Thymus (tissue), 11 donors: ENCODE measurements at regions not wholly inside any gene's neighbourhood (a gene's known extent, or its start where the extent isn't known, plus 50 kb on each side); places are given as distances from the start of the nearest gene placed in this dataset.

Experiments
- DNase-seq, 9 donors: peaks; one replicate each; pipeline ENCODE4 v3.0.0-alpha.2; 2013; ENCODE audit warnings: low spot score in 9 of 9, low read depth in 6 of 9, missing footprints in 1 of 9
- H3K27ac ChIP-seq, 2 donors: one replicate each; pipeline ENCODE4 v1.5.1; 2013; ENCODE audit warnings: control low read depth in 1 of 2, low read depth in 1 of 2, low read length in 1 of 2, mild to moderate bottlenecking in 1 of 2, moderate library complexity in 1 of 2
- H3K27me3 ChIP-seq, 2 donors: one replicate each; pipeline ENCODE4 v1.5.1; 2013; ENCODE audit warnings: low read length in 1 of 2; ENCODE audit not compliant: control insufficient read depth in 2 of 2, insufficient read depth in 1 of 2
- H3K36me3 ChIP-seq, 2 donors: one replicate each; pipeline ENCODE4 v1.5.1; 2013; ENCODE audit warnings: low read length in 1 of 2, mild to moderate bottlenecking in 1 of 2, moderate library complexity in 1 of 2; ENCODE audit not compliant: control insufficient read depth in 2 of 2, insufficient read depth in 2 of 2
- H3K4me1 ChIP-seq, 2 donors: one replicate each; pipeline ENCODE4 v1.5.1; 2013; ENCODE audit warnings: low read length in 2 of 2; ENCODE audit not compliant: control insufficient read depth in 2 of 2, insufficient read depth in 2 of 2
- H3K4me3 ChIP-seq, 2 donors: one replicate each; pipeline ENCODE4 v1.5.1; 2013; ENCODE audit warnings: low read length in 2 of 2, control low read depth in 1 of 2, mild to moderate bottlenecking in 1 of 2
- H3K9me3 ChIP-seq, 2 donors: one replicate each; pipeline ENCODE4 v1.5.1; 2013; ENCODE audit warnings: low read length in 1 of 2, mild to moderate bottlenecking in 1 of 2; ENCODE audit not compliant: control insufficient read depth in 2 of 2, insufficient read depth in 1 of 2
- WGBS: extraction: QIAGEN DNeasy Blood & Tissue Kit; methylation state at CpG from one replicate; pipeline ENCODE4 v1.1.7; 2013; 5-methylcytosine and 5-hydroxymethylcytosine counted together
- donor health status: healthy.

DNA sequence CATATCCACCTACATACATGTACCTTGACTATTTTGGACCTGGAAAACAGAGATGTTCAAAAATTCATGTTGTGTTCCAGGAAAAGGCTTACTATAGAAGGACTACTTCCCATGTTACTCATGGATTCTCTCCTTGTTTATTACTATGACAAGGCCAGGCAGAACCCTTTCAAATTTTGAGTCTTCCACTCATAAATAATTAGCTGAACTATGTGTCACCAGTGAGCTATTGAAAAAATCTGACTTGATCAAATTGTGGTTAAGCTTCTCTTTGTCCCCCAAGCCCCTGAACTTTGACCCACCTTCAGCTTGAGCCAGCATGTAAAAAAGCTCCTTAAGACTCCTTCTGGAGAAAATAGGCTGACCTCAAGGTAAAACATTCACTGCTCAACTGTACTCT, 1142.8 kb upstream of the EYS start:
- H3K27ac ChIP-seq = no peak overlapping the region
- no peaks in the 10 kb centered on the region for H3K4me1 ChIP-seq
- no peak overlapping the region for H3K4me3 ChIP-seq
- H3K27me3 ChIP-seq = no peaks in the 10 kb centered on the region
- no peaks in the 10 kb centered on the region for H3K36me3 ChIP-seq
- no peaks in the 10 kb centered on the region for H3K9me3 ChIP-seq
- DNase-seq = no peak

DNA sequence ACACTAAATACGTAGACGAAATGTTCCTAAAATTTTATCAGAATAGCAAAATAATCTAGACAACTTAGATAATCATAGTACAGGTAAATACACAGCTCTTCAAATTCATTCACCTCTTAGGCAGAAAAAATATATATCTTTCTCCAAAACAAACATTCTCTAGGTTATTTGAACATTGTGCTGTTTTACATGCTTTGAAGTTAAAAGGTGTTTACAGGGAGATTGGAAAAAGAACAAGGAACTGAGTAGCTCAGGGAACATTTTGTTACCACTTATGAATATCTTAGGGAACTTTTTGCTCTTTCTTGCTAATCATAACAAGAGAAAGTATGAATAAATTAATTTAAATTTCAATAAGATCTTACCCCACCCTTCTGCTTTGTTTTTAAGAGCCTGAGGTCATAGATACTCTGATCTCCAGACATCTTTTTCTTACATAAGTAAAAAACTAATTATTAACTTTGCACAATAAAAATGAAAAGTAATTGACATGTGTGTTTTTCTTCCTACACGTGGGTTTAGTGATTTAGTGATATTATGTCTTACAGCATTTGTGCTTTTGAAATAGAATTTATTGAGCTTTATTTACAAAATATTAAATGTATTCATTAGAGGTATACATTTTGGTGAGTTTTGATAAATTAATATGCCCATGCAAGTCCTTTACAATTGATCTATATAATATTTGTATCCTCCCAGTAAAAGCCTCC, 1141.4 kb upstream of the EYS start:
- 85% methylated on average over 3 of the region's 3 CpGs for WGBS

DNA sequence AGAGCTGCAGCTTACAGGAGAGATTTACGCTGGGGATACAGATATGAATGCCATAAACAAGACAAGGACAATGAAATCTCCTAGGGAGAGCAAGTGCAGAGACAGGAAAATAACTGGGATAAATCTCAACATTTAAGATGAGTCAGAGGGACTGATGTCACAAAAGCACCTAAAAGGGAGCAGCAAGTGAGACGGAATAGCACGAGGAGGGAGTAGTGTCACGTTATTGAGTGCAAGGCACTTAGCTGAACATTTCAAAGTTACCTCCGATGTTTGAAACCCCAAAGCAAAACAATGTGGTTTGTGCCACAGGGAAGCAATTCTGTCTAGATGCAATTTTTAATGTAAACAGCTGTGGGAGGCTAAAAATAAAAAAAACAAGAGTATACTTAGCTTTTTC, 1131.7 kb upstream of the EYS start:
- Histone ChIP-seq H3K4me3 (no peak overlapping the region), H3K27me3 (no peaks in the 10 kb centered on the region), H3K4me1 (no peaks in the 10 kb centered on the region), H3K27ac (no peak overlapping the region), H3K9me3 (no peaks in the 10 kb centered on the region), H3K36me3 (no peaks in the 10 kb centered on the region)
- WGBS = 89% methylated on average over 5 of the region's 5 CpGs
- no peak for DNase-seq

More for the DNA sequence above, 1141.4 kb upstream of the EYS start:
- DNase-seq = no peak
- Histone ChIP-seq H3K27me3 (no peaks in the 10 kb centered on the region), H3K27ac (no peak overlapping the region), H3K4me3 (no peak overlapping the region), H3K9me3 (no peaks in the 10 kb centered on the region), H3K4me1 (no peaks in the 10 kb centered on the region), H3K36me3 (no peaks in the 10 kb centered on the region)

DNA sequence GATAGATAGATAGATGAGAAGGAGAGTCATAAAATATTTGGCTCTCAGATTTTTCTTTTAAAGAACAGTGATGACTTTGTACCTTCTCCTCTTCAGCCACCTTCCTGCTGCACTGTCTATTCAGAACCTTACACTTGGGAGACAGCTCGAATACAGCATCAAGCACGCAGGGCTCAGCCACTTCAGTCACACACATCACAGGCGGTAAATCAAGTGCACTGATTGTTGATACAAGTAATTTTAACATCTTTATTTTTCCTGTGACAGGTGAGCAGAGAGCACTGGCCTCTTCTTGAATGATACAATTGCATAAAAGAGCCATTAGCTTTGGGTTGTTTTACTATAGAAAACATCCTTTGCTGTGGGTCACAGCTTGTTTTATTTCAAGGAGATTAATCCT, 1118.5 kb upstream of the EYS start:
- Histone ChIP-seq H3K4me1 (no peaks in the 10 kb centered on the region), H3K27ac (no peak overlapping the region), H3K27me3 (no peaks in the 10 kb centered on the region), H3K4me3 (no peak overlapping the region), H3K9me3 (no peaks in the 10 kb centered on the region), H3K36me3 (no peaks in the 10 kb centered on the region)
- WGBS = 87% methylated on average over 3 of the region's 3 CpGs
- DNase-seq = no peak

DNA sequence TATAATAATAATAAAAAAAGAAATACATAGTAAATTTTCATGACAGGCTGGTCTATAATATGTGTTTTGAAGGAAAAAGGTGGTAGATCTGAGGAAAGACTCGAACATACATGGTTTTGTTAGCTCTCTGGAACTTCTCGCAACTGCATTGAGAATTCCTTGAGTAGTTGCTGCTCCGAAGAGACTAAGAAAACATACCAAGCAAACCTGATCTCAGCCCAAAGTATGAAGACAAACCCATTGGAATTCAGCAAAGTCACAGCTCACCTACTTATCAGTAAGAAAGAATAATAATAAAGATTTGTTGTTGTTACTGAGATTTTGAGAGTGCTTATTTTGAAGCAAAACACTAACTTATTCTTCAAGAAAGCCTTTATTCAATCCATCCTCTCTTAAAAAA, 1107.1 kb upstream of the EYS start:
- 76% methylated on average over 3 of the region's 3 CpGs for WGBS
- Histone ChIP-seq H3K4me1 (no peaks in the 10 kb centered on the region), H3K9me3 (no peaks in the 10 kb centered on the region), H3K27me3 (no peaks in the 10 kb centered on the region), H3K4me3 (no peak overlapping the region), H3K36me3 (no peaks in the 10 kb centered on the region), H3K27ac (no peak overlapping the region)
- no peak for DNase-seq

DNA sequence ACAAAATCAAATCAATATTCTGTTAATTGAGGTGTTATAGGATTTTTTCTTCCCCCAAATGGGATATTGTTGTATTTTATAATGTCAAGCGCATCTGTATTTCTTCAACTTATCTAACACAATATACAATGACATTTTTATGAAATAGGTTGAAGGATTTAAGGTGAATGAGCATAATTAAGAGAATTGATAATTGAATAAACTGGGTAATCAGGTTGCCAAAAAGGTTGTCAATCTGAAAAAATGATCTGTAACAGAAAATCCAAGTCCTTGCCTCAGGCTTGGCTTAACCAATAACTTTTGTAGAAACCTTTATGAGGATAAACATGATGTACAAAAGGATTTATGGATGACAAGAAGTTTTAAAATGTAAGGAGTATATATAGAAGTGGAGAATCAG, 1101.7 kb upstream of the EYS start:
- DNase-seq = no peak
- Histone ChIP-seq H3K27me3 (no peaks in the 10 kb centered on the region), H3K4me1 (no peaks in the 10 kb centered on the region), H3K9me3 (no peaks in the 10 kb centered on the region), H3K36me3 (no peaks in the 10 kb centered on the region), H3K4me3 (no peak overlapping the region), H3K27ac (no peak overlapping the region)
- 98% methylated on average over 1 of the region's 1 CpG for WGBS

DNA sequence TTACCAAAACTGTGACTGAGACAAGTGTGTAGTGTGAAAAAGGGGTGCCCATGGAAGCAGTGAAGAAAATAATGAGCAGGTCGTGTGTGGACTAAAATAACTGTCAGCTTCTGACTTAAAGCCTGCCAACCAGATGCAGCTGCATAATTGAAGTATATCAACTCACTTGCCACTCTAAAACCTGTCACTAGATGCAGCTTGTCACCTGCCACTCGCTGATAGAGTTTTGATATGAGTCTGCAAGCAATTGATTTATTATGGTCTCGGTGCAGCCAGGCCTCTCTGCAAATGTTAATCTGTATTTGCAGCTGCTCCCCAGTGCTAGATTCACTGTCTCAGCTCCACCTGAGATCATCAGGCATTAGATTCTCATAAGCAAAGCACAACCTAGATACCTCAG, 1090.0 kb upstream of the EYS start:
- H3K27ac ChIP-seq = no peak overlapping the region
- no peak overlapping the region for H3K4me3 ChIP-seq
- no peak for DNase-seq
- H3K27me3 ChIP-seq = no peaks in the 10 kb centered on the region
- no peaks in the 10 kb centered on the region for H3K36me3 ChIP-seq
- WGBS = 78% methylated on average over 3 of the region's 3 CpGs
- H3K9me3 ChIP-seq = no peaks in the 10 kb centered on the region
- H3K4me1 ChIP-seq = no peaks in the 10 kb centered on the region

DNA sequence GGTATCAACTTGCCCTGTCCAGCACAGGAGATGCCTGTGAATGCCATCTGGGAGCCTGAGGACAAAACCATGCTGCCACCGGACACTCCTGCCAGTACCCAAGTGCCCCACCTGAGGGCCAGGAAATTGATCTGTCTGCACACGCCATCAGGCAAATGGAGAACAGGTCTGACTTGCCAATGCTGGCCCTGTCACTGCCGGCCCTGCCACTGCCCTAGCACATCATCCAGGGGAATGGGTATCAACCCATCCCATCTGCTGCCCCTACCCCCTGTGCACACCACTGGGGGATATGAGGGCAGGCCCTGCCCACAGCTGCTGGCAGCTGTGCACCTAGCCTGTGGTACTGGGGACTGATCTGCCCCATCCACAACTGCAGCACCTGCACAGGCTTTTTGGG, 1081.6 kb upstream of the EYS start:
- Histone ChIP-seq H3K4me3 (no peak overlapping the region), H3K36me3 (no peaks in the 10 kb centered on the region), H3K9me3 (peaks cover 0 to 14% of the 10 kb centered on the region in 2 donors), H3K27ac (no peak overlapping the region), H3K4me1 (no peaks in the 10 kb centered on the region), H3K27me3 (no peaks in the 10 kb centered on the region)
- no peak for DNase-seq
- WGBS = 94% methylated on average over 3 of the region's 3 CpGs

DNA sequence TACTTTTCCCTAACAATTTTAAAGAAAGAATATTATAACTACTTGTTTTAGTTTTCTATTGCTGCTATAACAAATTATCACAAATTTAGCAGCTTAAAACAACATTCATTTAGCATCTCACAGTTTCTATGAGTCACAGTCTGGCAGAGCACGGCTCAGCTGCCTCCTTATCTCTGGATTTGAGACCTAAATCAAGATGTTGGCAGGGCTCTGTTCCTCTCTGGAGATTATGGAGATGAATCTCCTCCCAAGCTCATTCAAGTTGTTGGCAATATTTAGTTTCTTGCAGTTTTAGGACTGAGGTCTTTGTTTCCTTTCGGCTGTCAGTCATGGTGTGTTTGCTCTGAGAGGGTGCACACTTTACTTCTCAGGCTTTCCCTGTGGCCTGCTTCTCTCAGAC, 1065.8 kb upstream of the EYS start:
- Histone ChIP-seq H3K27me3 (no peaks in the 10 kb centered on the region), H3K4me1 (no peaks in the 10 kb centered on the region), H3K4me3 (no peak overlapping the region), H3K9me3 (no peaks in the 10 kb centered on the region), H3K27ac (no peak overlapping the region), H3K36me3 (no peaks in the 10 kb centered on the region)
- 72% methylated on average over 2 of the region's 2 CpGs for WGBS
- DNase-seq = no peak

DNA sequence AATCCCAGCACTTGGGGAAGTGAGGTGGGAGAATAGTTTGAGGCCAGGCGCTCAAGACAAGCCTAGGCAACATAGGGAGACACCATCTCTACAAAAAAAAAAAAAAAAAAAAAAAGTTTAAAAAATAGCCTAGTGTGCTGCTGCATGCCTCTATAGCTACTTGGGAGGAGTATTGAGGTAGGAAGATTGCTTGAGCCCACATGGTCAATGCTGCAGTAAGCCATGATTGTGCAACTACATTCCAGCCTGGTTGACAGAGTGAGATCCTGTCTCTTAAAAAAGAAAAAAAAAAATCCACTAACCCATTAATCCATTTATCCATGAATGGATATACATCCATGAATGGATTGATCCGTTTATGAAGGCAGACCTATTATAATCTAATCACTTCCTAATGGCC, 1064.6 kb upstream of the EYS start:
- 82% methylated on average over 2 of the region's 2 CpGs for WGBS

More for the DNA sequence above, 1064.6 kb upstream of the EYS start:
- H3K4me3 ChIP-seq = no peak overlapping the region
- no peaks in the 10 kb centered on the region for H3K4me1 ChIP-seq
- no peaks in the 10 kb centered on the region for H3K27me3 ChIP-seq
- no peak for DNase-seq
- H3K36me3 ChIP-seq = no peaks in the 10 kb centered on the region
- H3K27ac ChIP-seq = no peak overlapping the region
- no peaks in the 10 kb centered on the region for H3K9me3 ChIP-seq
